GM21717 (cell line): ENCODE measurements at regions not wholly inside any gene's neighbourhood (a gene's known extent, or its start where the extent isn't known, plus 50 kb on each side); places are given as distances from the start of the nearest gene placed in this dataset.
A peak's percentile ranks its signal among the peaks of the same experiment; 100 is the strongest.
"Not testable (repeated sequence)": the region's sequence is repeated elsewhere in the genome, so short reads cannot be mapped to it uniquely, and the experiment has no call there.

Experiments
- ATAC-seq: cut with Tn5 transposase; IDR thresholded peaks from one replicate; pipeline ENCODE4 v1.9.1; 2021; ENCODE audit warnings: mild to moderate bottlenecking, moderate library complexity; ENCODE audit not compliant: unreplicated experiment

- ATAC-seq: no peak
Measured at GRCh38 chr11:86148345-86148747, 79.5 kb upstream of the PICALM start.

GRCh38 chr11:86147004-86147403 is 78.1 kb upstream of the PICALM start:
- ATAC-seq: no peak

GRCh38 chr11:86145439-86146156 is 76.7 kb upstream of the PICALM start:
- no peak for ATAC-seq

GRCh38 chr11:86144846-86145245 is 76.0 kb upstream of the PICALM start:
- no peak for ATAC-seq

- not testable (repeated sequence) for ATAC-seq
Measured at GRCh38 chr11:86144087-86144486, 75.2 kb upstream of the PICALM start.

- no peak for ATAC-seq
Measured at GRCh38 chr11:86143087-86144030, 74.5 kb upstream of the PICALM start.

- ATAC-seq: no peak
Measured at GRCh38 chr11:86142170-86142569, 73.3 kb upstream of the PICALM start.

- no peak for ATAC-seq
Measured at GRCh38 chr11:86141727-86142126, 72.8 kb upstream of the PICALM start.

- ATAC-seq: no peak
Measured at GRCh38 chr11:86140334-86140990, 71.6 kb upstream of the PICALM start.

GRCh38 chr11:86138958-86139357 is 70.1 kb upstream of the PICALM start:
- ATAC-seq: peak; percentile 83

- ATAC-seq: no peak
Measured at GRCh38 chr11:86136538-86136937, 67.7 kb upstream of the PICALM start.

- ATAC-seq: no peak
Measured at GRCh38 chr11:86135319-86135714, 66.4 kb upstream of the PICALM start.

GRCh38 chr11:86134580-86135318 is 65.9 kb upstream of the PICALM start:
- no peak for ATAC-seq

GRCh38 chr11:86132667-86133249 is 63.9 kb upstream of the PICALM start:
- ATAC-seq: no peak

- no peak for ATAC-seq
Measured at GRCh38 chr11:86129740-86130540, 61.1 kb upstream of the PICALM start.

GRCh38 chr11:86128914-86129313 is 60.0 kb upstream of the PICALM start:
- no peak for ATAC-seq

GRCh38 chr11:86126862-86127261 is 58.0 kb upstream of the PICALM start:
- no peak for ATAC-seq

- ATAC-seq: no peak
Measured at GRCh38 chr11:86124251-86125233, 55.7 kb upstream of the PICALM start.
